ENCODE measurements at regions not wholly inside any gene's neighbourhood (a gene's known extent, or its start where the extent isn't known, plus 50 kb on each side); places are given as distances from the start of the nearest gene placed in this dataset.

- Histone ChIP-seq H2AFZ (ENCODE audit: low read depth, low read length) (no peak overlapping the region), H3K4me3 (no peak overlapping the region), H3K4me2 (ENCODE audit: insufficient read depth, low read length) (no peak overlapping the region), H3K27ac (ENCODE audit: extremely low read depth, low read depth, low read length) (no peak overlapping the region), H3K4me1 (replicated peaks in 1 of 2; ENCODE audit: control insufficient read depth in 2 of 2, insufficient read depth in 2 of 2, low read length in 2 of 2) (no peaks in the 10 kb centered on the region), H3K79me2 (ENCODE audit: control insufficient read depth, insufficient read depth, low read length) (no peaks in the 10 kb centered on the region), H3K27me3 (ENCODE audit: control insufficient read depth in 2 of 2, insufficient read depth in 2 of 2, low read length in 2 of 2) (no peaks in the 10 kb centered on the region), H4K20me1 (replicated peaks; ENCODE audit: control insufficient read depth, insufficient read depth, low read length) (no peaks in the 10 kb centered on the region), H3K9me1 (ENCODE audit: control insufficient read depth, insufficient read depth, low read length) (no peaks in the 10 kb centered on the region), H3K9me3 (replicated peaks; ENCODE audit: control insufficient read depth, insufficient read depth, low read depth, low read length) (no peaks in the 10 kb centered on the region), H3K36me3 (ENCODE audit: control insufficient read depth, insufficient read depth, low read length) (no peaks in the 10 kb centered on the region), H3K9ac (ENCODE audit: insufficient read depth in 1 of 2, low read depth in 2 of 2, low read length in 2 of 2) (no peak overlapping the region)
- no peak for FAIRE-seq
- no TSS peak for BruUV-seq (replicated peaks)
- TF ChIP-seq CCNT2 (IDR thresholded peaks at IDR 0.05; ENCODE audit: borderline replicate concordance, extremely low read depth, insufficient read length, low read depth, low read length) (no peak), THRB (CRISPR knock-in tag; conservative IDR thresholded peaks at IDR 0.05) (no peak)
- intact Hi-C loops (cut with micrococcal nuclease) (no loop called here), in situ Hi-C loops (cut with MboI) (no loop called here)
- ChIA-PET CTCF (ENCODE audit: low intra/inter-chr PET ratio) (no interaction called here), POLR2A (no interaction called here)
- ATAC-seq = no peak
- WGBS (ENCODE audit: insufficient coverage, low coverage, missing lambda C conversion rate) = 0% methylated on average over 1 of the region's 2 CpGs
- no peak for DNase-seq (ENCODE audit: extremely low read depth in 1 of 4, low spot score in 3 of 4)
These were observed 1008.0 kb downstream of the GLUD2 start for GRCh38 chrX:122055460-122055859.

GRCh38 chrX:122055979-122056715 lies 1008.7 kb downstream of the GLUD2 start:
- no peak overlapping the region for H2AFZ ChIP-seq (ENCODE audit: low read depth, low read length)
- no TSS peak for BruUV-seq (replicated peaks)
- no peaks in the 10 kb centered on the region for H3K79me2 ChIP-seq (ENCODE audit: control insufficient read depth, insufficient read depth, low read length)
- ChIA-PET POLR2A (no interaction called here), CTCF (ENCODE audit: low intra/inter-chr PET ratio) (no interaction called here)
- H3K9me3 ChIP-seq (replicated peaks; ENCODE audit: control insufficient read depth, insufficient read depth, low read depth, low read length) = no peaks in the 10 kb centered on the region
- in situ Hi-C loops (cut with MboI) = no loop called here
- no peak overlapping the region for H3K27ac ChIP-seq (ENCODE audit: extremely low read depth, low read depth, low read length)
- H4K20me1 ChIP-seq (replicated peaks; ENCODE audit: control insufficient read depth, insufficient read depth, low read length) = no peaks in the 10 kb centered on the region
- no peaks in the 10 kb centered on the region for H3K9me1 ChIP-seq (ENCODE audit: control insufficient read depth, insufficient read depth, low read length)
- no peaks in the 10 kb centered on the region for H3K27me3 ChIP-seq (ENCODE audit: control insufficient read depth in 2 of 2, insufficient read depth in 2 of 2, low read length in 2 of 2)
- H3K36me3 ChIP-seq (ENCODE audit: control insufficient read depth, insufficient read depth, low read length) = no peaks in the 10 kb centered on the region
- FAIRE-seq (no peak), DNase-seq (ENCODE audit: extremely low read depth in 1 of 4, low spot score in 3 of 4) (no peak), ATAC-seq (no peak)
- H3K9ac ChIP-seq (ENCODE audit: insufficient read depth in 1 of 2, low read depth in 2 of 2, low read length in 2 of 2) = no peak overlapping the region
- WGBS (ENCODE audit: insufficient coverage, low coverage, missing lambda C conversion rate) = 0% methylated on average over 2 of the region's 2 CpGs
- H3K4me2 ChIP-seq (ENCODE audit: insufficient read depth, low read length) = no peak overlapping the region
- no peaks in the 10 kb centered on the region for H3K4me1 ChIP-seq (replicated peaks in 1 of 2; ENCODE audit: control insufficient read depth in 2 of 2, insufficient read depth in 2 of 2, low read length in 2 of 2)
- H3K4me3 ChIP-seq = no peak overlapping the region
- intact Hi-C loops (cut with micrococcal nuclease) = no loop called here
- TF ChIP-seq POU5F1 (IDR thresholded peaks at IDR 0.05; ENCODE audit: borderline replicate concordance, low read depth, low read length, partially characterized antibody) (no peak), ZNF318 (IDR thresholded peaks at IDR 0.05; ENCODE audit: borderline replicate concordance in 1 of 2, low read depth in 1 of 2) (no peak)

Measured in K562 (cell line).